Fibroblast of villous mesenchyme (primary cell): ENCODE measurements at regions not wholly inside any gene's neighbourhood (a gene's known extent, or its start where the extent isn't known, plus 50 kb on each side); places are given as distances from the start of the nearest gene placed in this dataset.

Experiments used
- DNase-seq: peaks from one replicate; pipeline ENCODE4 v3.0.0-alpha.2; 2010; ENCODE audit warnings: low read depth
- H3K4me3 ChIP-seq: 2 replicates; pipeline ENCODE4 v1.5.1; 2011; ENCODE audit warnings: low read depth, mild to moderate bottlenecking, low read length
- TF ChIP-seq, protein P1 (sequence below): IDR thresholded peaks from 2 replicates; pipeline ENCODE4 v1.5.1; 2012; ENCODE audit warnings: low read depth, mild to moderate bottlenecking, low read length; ENCODE audit not compliant: insufficient read depth

DNA sequence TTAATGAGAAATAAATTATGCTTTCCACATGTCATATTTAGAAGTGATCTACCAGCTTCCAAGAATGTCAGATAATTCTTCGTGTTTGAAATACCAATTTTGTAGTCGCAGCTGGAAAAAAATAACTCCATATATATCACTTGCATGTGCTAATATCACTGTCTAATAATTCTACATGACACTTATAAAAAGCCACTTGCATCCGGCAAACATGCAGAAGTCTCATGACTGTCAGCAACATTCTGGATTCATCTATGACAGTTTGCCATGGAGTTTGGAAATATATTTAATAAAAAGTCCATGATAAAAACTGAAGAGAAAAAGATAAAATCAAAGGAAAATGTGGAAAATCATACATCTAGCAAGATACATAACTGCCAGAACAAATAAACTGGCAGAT, 1784.4 kb downstream of the SUCLG1 start:
- DNase-seq: no peak
- no peak overlapping the region for H3K4me3 ChIP-seq
- TF ChIP-seq, protein P1, sequence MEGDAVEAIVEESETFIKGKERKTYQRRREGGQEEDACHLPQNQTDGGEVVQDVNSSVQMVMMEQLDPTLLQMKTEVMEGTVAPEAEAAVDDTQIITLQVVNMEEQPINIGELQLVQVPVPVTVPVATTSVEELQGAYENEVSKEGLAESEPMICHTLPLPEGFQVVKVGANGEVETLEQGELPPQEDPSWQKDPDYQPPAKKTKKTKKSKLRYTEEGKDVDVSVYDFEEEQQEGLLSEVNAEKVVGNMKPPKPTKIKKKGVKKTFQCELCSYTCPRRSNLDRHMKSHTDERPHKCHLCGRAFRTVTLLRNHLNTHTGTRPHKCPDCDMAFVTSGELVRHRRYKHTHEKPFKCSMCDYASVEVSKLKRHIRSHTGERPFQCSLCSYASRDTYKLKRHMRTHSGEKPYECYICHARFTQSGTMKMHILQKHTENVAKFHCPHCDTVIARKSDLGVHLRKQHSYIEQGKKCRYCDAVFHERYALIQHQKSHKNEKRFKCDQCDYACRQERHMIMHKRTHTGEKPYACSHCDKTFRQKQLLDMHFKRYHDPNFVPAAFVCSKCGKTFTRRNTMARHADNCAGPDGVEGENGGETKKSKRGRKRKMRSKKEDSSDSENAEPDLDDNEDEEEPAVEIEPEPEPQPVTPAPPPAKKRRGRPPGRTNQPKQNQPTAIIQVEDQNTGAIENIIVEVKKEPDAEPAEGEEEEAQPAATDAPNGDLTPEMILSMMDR: no peak

DNA sequence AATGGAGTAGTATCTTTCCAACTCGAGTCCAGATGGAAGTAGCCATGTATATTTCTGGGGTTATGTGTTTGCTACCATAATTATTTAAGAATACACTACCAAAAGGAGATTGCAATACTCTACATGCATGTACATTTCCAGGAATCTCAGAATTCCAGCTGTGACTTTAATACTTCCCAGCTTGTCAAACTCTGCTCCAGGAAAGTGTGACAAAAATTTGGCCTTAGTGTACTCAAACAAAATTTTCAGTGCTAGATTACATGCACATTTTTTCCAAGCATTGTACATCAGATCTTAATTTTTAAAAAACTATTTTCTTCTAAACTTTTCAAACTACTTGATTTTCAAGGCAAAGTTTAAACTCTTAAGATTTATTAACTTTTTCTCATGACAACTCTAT, 1791.6 kb downstream of the SUCLG1 start:
- H3K4me3 ChIP-seq: no peak overlapping the region
- TF ChIP-seq, protein P1: no peak
- DNase-seq: no peak

DNA sequence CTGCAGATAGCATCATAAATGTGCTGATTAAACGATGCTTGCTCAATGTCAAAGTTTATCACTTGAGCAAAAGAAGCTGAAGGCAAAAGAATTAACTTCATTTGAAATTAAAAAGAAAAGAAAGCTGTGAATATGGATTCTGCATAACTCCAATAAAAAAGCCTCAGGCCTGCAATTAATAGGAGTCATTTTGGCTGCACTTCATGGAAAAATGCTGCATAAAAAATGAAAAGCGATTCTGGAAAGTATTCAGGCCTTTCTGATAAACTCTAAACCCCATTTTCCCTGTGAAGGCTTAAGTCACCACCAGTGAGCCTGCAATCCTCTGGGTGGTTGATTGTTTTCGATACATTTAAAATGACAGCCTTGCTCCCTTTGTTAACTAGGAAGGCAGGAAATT, 1793.4 kb downstream of the SUCLG1 start:
- TF ChIP-seq, protein P1: no peak
- no peak for DNase-seq
- no peak overlapping the region for H3K4me3 ChIP-seq

DNA sequence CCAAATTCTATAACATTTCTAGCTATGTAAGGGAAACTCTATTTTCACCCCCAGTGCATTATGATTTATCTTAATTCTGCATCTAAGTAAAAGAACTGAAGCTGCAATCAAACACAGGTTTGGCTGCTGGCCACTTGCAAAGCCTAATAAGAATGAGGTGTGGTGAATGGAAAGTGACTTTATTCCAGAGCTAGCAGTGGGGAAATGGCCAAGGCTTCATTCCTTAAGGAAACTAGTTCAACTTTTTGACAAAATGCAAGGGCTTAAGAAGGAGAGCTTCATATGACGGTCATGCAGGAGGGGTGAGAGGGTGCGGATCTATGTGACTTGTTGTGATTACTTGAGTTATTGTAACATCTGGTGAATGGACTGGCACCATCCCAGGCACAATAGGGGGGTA, 1802.0 kb downstream of the SUCLG1 start:
- no peak for DNase-seq

DNA sequence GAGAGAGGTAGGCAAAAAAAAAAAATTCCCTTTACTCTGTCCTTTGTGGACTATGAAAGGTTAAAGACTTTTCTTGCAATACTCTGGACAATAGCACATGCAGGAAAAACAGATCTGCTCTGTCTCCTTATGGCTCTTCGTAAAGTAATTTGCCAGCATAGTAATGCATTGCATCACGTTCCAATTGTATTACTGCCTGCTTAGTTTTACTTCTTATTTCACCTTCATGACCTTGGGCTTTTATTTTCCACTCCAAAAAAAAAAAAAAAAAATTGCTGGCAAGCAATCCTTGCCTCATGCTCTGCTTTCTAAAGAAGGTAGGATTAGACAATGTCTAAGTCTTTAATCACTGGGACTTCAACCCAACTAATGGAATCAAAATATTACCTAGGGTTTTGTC, 1802.7 kb downstream of the SUCLG1 start:
- no peak overlapping the region for H3K4me3 ChIP-seq
- TF ChIP-seq, protein P1: no peak
- DNase-seq: no peak

More for the DNA sequence above, 1802.0 kb downstream of the SUCLG1 start:
- TF ChIP-seq, protein P1: no peak
- no peak overlapping the region for H3K4me3 ChIP-seq

DNA sequence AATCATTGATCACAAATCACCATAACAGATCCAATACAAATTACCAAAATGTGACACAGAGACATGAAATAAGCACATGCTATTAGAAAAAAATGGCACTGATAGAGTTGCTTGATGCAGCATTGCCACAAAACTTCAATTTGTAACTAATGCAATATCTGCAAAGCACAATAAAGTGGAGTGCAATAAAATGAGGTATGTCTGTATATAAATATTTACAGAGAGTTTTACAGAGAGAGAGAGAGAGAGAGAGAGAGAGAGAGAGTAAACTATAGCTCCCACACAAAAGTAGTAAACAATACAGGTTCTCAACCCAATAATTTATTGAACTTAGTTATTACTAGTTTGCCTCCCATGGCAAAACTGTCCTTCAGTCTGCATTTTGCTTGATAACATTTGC, 1807.0 kb downstream of the SUCLG1 start:
- H3K4me3 ChIP-seq: no peak overlapping the region
- no peak for DNase-seq
- TF ChIP-seq, protein P1: no peak

DNA sequence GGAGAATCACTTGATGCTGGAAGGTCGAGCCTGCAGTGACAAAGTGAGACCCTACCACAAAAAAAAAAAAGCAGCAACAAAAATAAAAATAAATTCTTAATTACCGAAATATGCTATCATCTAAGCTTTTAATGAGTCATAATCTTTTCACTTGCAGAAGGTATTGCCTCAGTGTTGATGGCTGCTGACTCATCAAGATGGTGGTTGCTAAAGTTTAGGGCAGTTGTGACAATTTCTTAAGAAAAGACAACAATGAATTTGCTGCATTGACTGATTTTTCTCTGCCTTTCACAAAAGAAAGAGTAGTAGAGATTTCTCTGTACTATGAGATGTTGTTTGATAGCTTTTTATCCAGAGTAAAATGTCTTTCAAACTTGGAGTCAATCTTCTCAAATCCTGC, 1809.0 kb downstream of the SUCLG1 start:
- DNase-seq: no peak
- TF ChIP-seq, protein P1: no peak
- H3K4me3 ChIP-seq: no peak overlapping the region
